Endothelial cell of umbilical vein (primary cell): ENCODE measurements at regions not wholly inside any gene's neighbourhood (a gene's known extent, or its start where the extent isn't known, plus 50 kb on each side); places are given as distances from the start of the nearest gene placed in this dataset. TPM values are rescaled to one million over a fixed set of nuclear protein-coding genes. Genes with fewer than 3 reads are reported as not detected.

Experiments used
- small RNA-seq: library from RNA; depleted of rRNA; stranded (forward); fragments of <200 nt; gene quantifications from one replicate; pipeline ENCODE3, GENCODE V24; 2012; ENCODE audit warnings: low replicate concordance, low read depth; ENCODE audit not compliant: insufficient read depth, insufficient read length

Small RNA genes lying in the stretch of these regions (small RNA-seq; reads per million reads assigned to genes)
- gene RN7SL342P: not detected
- gene RNU4-17P: not detected
- gene RNU6-567P: not detected
